ENCODE measurements at regions not wholly inside any gene's neighbourhood (a gene's known extent, or its start where the extent isn't known, plus 50 kb on each side); places are given as distances from the start of the nearest gene placed in this dataset.

DNA sequence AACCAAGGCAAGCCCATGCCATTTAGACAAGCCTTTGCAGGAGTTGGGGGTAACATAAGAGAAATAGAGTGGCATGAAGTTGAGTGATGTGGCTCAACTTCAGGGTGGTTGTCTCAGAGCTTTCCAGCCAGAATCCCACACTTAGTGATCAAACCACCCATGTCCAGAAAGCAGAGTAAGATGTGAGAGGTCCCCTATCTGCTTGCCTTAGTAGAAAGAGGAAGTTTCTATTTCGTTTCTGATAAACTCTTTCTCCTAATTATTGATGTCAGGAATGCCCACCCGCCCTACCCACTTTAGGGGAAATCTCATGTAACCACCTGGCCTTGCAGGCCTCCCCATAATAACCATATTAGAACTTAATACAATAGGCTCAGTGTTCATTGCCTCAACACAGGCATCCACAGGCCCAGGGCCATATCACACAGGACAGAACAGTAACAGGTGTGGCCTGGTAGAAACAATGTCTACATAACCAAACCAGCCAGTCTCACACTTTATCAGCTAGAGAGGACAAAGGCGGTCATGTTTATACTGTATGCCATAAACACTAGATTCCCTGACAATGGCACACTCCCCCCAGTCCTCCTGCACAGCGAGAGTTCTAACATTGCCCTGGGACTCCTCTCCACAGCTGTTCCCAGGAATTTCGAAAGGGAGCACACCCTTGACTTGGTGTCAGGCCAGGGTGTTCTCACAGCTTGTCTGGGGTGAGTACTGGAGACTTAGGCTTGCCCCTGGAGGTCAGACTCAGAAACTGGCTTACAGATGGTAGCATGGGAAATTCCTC lies 364.4 kb downstream of the CXCL12 start:
- TF ChIP-seq POLR2AphosphoS5 (IDR thresholded peaks at IDR 0.05; ENCODE audit: low read depth, low read length), result no peak
- TF ChIP-seq, protein P1, sequence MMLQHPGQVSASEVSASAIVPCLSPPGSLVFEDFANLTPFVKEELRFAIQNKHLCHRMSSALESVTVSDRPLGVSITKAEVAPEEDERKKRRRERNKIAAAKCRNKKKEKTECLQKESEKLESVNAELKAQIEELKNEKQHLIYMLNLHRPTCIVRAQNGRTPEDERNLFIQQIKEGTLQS (IDR thresholded peaks at IDR 0.05; ENCODE audit: insufficient read depth, low read depth, low read length), result no peak
- no peak for TF ChIP-seq EP300 (IDR thresholded peaks at IDR 0.05; ENCODE audit: borderline replicate concordance in 1 of 2, low read depth in 2 of 2, low read length in 2 of 2)
- no peak for TF ChIP-seq CHD2 (IDR thresholded peaks at IDR 0.05; ENCODE audit: low read length)
- TF ChIP-seq POLR2A (IDR thresholded peaks at IDR 0.05; ENCODE audit: control extremely low read depth in 1 of 2, low read depth in 2 of 2, low read length in 2 of 2), result no peak

Data from H1 (cell line).